ENCODE measurements at regions not wholly inside any gene's neighbourhood (a gene's known extent, or its start where the extent isn't known, plus 50 kb on each side); places are given as distances from the start of the nearest gene placed in this dataset.

DNA sequence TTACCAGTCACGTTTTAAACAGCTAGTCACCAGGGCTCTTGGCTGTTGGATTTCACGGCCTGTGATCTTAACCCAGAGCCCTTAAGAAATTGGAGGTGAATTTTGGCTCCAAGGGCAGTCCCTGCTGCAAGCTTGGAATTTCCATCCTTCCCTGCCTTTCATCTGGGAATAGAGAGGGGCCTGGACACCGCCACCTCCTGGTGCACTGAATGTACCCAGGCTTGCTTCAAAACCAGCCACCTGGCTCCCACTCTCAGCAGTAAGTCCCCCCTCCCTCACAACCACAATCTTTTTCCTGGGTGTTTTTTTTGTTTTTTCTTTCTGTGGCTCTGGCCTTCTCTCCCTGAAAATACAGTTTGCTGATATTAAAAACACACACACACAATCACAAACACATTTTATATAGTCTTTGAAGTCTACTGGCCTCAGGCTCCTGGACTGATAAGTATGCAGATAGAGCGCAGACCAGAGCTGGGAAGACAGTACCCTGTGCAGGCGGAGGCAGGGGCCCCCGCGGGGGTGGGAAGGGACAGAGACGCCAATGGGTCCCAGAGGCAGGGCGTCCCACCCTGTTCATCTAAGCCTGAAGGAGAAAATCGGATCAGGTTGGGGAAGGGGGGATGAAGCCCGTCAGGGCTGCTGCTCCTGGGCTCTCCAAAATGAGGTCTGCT lies 65.8 kb upstream of the IGSF21 start:
- no peak for TF ChIP-seq POLR2A (IDR thresholded peaks at IDR 0.05)
- TF ChIP-seq, protein P1, sequence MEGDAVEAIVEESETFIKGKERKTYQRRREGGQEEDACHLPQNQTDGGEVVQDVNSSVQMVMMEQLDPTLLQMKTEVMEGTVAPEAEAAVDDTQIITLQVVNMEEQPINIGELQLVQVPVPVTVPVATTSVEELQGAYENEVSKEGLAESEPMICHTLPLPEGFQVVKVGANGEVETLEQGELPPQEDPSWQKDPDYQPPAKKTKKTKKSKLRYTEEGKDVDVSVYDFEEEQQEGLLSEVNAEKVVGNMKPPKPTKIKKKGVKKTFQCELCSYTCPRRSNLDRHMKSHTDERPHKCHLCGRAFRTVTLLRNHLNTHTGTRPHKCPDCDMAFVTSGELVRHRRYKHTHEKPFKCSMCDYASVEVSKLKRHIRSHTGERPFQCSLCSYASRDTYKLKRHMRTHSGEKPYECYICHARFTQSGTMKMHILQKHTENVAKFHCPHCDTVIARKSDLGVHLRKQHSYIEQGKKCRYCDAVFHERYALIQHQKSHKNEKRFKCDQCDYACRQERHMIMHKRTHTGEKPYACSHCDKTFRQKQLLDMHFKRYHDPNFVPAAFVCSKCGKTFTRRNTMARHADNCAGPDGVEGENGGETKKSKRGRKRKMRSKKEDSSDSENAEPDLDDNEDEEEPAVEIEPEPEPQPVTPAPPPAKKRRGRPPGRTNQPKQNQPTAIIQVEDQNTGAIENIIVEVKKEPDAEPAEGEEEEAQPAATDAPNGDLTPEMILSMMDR (IDR thresholded peaks at IDR 0.05): no peak

Data from breast epithelium (tissue), 3 donors.